Lower leg skin (tissue), 2 donors: ENCODE measurements at regions not wholly inside any gene's neighbourhood (a gene's known extent, or its start where the extent isn't known, plus 50 kb on each side); places are given as distances from the start of the nearest gene placed in this dataset.

ENCODE experiments used
- microRNA counts, 2 donors: library from miRNA; unstranded; fragments of <30 nt; microRNA quantifications; one replicate each; lab custom pipeline; 2016

MicroRNAs encoded in the stretch of these regions (microRNA counts, 767-probe panel; counts per million panel counts)
- 0 to 358 counts per million in 2 donors for microRNA hsa-miR-146a-5p (lab: Ali Mortazavi, UCI)
